Epithelial cell of esophagus (primary cell): ENCODE measurements at regions not wholly inside any gene's neighbourhood (a gene's known extent, or its start where the extent isn't known, plus 50 kb on each side); places are given as distances from the start of the nearest gene placed in this dataset.

Source experiments
- DNase-seq: peaks from one replicate; pipeline ENCODE4 v3.0.0; 2010; ENCODE audit warnings: low read depth
- H3K4me3 ChIP-seq: 2 replicates; pipeline ENCODE4 v1.5.1; 2011; ENCODE audit warnings: mild to moderate bottlenecking, low read length, control low read depth
- TF ChIP-seq, protein P1 (sequence below): IDR thresholded peaks from 2 replicates; pipeline ENCODE4 v1.5.1; 2011; ENCODE audit warnings: low read depth, mild to moderate bottlenecking, low read length, control low read depth, inconsistent platforms; ENCODE audit not compliant: insufficient read depth; ENCODE audit errors: missing control alignments

DNA sequence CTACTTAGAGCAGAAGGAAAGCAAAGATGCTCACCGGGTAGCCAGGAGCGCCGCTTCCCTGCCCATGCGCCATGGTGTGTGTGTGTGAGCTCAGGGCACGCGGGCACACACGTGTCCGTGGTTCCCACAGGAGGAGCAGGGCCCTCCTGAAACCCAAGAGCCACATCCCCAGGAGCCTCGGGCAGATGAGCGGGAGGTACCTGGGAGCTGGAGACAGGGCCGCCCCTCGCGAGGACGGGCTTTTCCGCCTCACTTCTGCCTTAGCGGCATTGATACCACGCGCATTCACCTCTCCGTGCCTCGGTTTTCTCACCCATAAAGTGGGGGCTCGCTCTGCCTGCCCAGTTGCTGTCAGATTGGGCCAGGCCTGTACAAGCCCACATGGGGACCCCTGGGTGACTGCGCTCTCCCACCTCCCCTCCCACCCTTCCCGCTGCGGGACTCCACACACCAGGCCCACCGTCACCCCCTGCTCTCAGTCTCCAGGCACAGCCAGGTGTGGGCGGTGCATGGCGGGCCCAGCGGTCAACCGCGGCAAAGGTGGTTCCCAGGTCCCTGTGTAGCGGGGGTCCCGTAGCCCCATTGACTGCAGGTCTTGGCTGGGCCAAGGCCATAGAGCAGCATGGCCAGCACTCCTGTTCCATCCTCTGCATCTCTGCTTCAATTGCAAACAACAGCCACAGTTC, 66.3 kb downstream of the SIK1 start:
- no peak overlapping the region for H3K4me3 ChIP-seq
- TF ChIP-seq, protein P1, sequence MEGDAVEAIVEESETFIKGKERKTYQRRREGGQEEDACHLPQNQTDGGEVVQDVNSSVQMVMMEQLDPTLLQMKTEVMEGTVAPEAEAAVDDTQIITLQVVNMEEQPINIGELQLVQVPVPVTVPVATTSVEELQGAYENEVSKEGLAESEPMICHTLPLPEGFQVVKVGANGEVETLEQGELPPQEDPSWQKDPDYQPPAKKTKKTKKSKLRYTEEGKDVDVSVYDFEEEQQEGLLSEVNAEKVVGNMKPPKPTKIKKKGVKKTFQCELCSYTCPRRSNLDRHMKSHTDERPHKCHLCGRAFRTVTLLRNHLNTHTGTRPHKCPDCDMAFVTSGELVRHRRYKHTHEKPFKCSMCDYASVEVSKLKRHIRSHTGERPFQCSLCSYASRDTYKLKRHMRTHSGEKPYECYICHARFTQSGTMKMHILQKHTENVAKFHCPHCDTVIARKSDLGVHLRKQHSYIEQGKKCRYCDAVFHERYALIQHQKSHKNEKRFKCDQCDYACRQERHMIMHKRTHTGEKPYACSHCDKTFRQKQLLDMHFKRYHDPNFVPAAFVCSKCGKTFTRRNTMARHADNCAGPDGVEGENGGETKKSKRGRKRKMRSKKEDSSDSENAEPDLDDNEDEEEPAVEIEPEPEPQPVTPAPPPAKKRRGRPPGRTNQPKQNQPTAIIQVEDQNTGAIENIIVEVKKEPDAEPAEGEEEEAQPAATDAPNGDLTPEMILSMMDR, result no peak
- DNase-seq, result no peak

- DNase-seq, result no peak
- H3K4me3 ChIP-seq, result no peak overlapping the region
- TF ChIP-seq, protein P1, result no peak
Observed at GRCh38 chr21:43358940-43359822, 67.8 kb downstream of the SIK1 start.

- TF ChIP-seq, protein P1, result no peak
- H3K4me3 ChIP-seq, result no peak overlapping the region
- no peak for DNase-seq
Observed at GRCh38 chr21:43357715-43358430, 69.1 kb downstream of the SIK1 start.

- TF ChIP-seq, protein P1, result no peak
- H3K4me3 ChIP-seq, result no peak overlapping the region
- no peak for DNase-seq
Observed at GRCh38 chr21:43355925-43356289, 71.0 kb downstream of the SIK1 start.

GRCh38 chr21:43355266-43355924, 71.5 kb downstream of the SIK1 start:
- TF ChIP-seq, protein P1, result no peak
- DNase-seq, result no peak
- no peak overlapping the region for H3K4me3 ChIP-seq

DNA sequence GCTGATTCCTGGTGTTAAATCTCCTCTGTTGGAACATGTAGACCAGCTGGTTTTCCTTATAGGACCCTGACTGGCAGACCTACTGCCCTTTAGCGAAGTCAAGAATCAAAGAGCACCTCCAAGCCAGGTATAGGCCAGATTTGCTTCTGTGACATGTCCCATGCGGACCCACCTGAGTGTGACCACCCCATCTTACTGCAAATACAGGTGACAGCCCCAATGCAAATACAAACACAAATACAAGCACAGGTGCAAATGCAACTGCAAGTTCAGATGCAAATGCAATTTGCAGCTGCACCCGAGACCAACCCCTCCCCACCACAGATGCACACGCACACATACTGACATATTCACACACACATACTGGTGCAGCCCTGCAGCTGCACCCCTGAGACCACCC, 72.3 kb downstream of the SIK1 start:
- DNase-seq, result no peak
- H3K4me3 ChIP-seq, result no peak overlapping the region
- TF ChIP-seq, protein P1, result no peak
